K562 (cell line): ENCODE measurements at regions not wholly inside any gene's neighbourhood (a gene's known extent, or its start where the extent isn't known, plus 50 kb on each side); places are given as distances from the start of the nearest gene placed in this dataset.
A peak's percentile ranks its signal among the peaks of the same experiment; 100 is the strongest.

Experiments
- EHMT2 ChIP-seq: fragments of 450-650 bp; IDR thresholded peaks from 2 replicates; pipeline ENCODE4 v1.6.1; 2018; ENCODE audit warnings: antibody characterized with exemption
- JUN ChIP-seq, 2 experiments: sonication (generic) in 1 of 2; formaldehyde crosslinking in 1 of 2; IDR thresholded peaks; 2 replicates each; pipeline versions ENCODE4 v1.6.1 to v1.8.0; 2012 to 2022; ENCODE audit warnings: borderline replicate concordance in 2 of 2, mild to moderate bottlenecking in 2 of 2, improper control_type of control experiment in 1 of 2, low read depth in 1 of 2, low read length in 1 of 2, missing genetic modification reagents in 1 of 2
- LARP7 ChIP-seq: fragments of 450-650 bp; IDR thresholded peaks from 2 replicates; pipeline ENCODE4 v1.6.1; 2016
- NR0B1 ChIP-seq: fragments of 450-650 bp; IDR thresholded peaks from one replicate; pipeline ENCODE4 v1.6.1; 2018; ENCODE audit warnings: mild to moderate bottlenecking, moderate library complexity; ENCODE audit not compliant: partially characterized antibody
- REST ChIP-seq, 2 experiments: fragments of 450-650 bp; formaldehyde crosslinking in 1 of 2; IDR thresholded peaks; 2 replicates each; pipeline versions ENCODE4 v1.4.0 to v1.6.1; 2014 to 2020; ENCODE audit warnings: mild to moderate bottlenecking in 2 of 2, borderline replicate concordance in 1 of 2, low read depth in 1 of 2
- SRSF1 ChIP-seq: fragments of 200-400 bp; formaldehyde crosslinking; IDR thresholded peaks from 2 replicates; pipeline ENCODE4 v1.6.1; 2017; ENCODE audit warnings: mild to moderate bottlenecking, low read depth, low read length, moderate library complexity
- ZBTB9 ChIP-seq: fragments of 450-650 bp; formaldehyde crosslinking; IDR thresholded peaks from 2 replicates; pipeline ENCODE4 v1.4.0; 2020; ENCODE audit warnings: mild to moderate bottlenecking, moderate library complexity
- ZNF407 ChIP-seq: fragments of 450-650 bp; IDR thresholded peaks from 2 replicates; pipeline ENCODE4 v1.6.1; 2016; ENCODE audit warnings: low read depth

GRCh38 chr1:29752141-29752540 is 515.8 kb downstream of the PTPRU start (continued):
- TF ChIP-seq ZNF407 (no peak), JUN (IDR thresholded peaks at IDR 0.05; ENCODE audit: borderline replicate concordance, low read depth, low read length) (no peak), JUN (CRISPR knock-in tag; IDR thresholded peaks at IDR 0.05; ENCODE audit: borderline replicate concordance) (no peak), NR0B1 (no peak), REST (IDR thresholded peaks at IDR 0.05; ENCODE audit: borderline replicate concordance) (peak; percentile 94), REST (CRISPR knock-in tag; IDR thresholded peaks at IDR 0.05; ENCODE audit: low read depth) (peak; percentile 76; the same call in 1 of the 2 replicates), ZBTB9 (CRISPR knock-in tag) (no peak), SRSF1 (no peak), LARP7 (no peak), EHMT2 (peak; percentile 91)
- TF ChIP-seq, all 486 proteins: peak for 3
